HCT116 (cell line): ENCODE measurements at regions not wholly inside any gene's neighbourhood (a gene's known extent, or its start where the extent isn't known, plus 50 kb on each side); places are given as distances from the start of the nearest gene placed in this dataset.

Experiments
- ATAC-seq: fragments of 200-7000 bp; cut with Tn5 transposase; 2 replicates; pipeline ENCODE4 v1.9.1; 2020; ENCODE audit warnings: mild to moderate bottlenecking, moderate library complexity
- BruUV-seq: library from RNA; stranded (reverse); fragments of 400-500 nt; replicated peaks from 2 replicates; lab custom pipeline; 2021; lab: Mats Ljungman, UMichigan
- CTCF ChIA-PET: fragments of 300-600 bp; sonication (Branson Sonifier 250); formaldehyde crosslinking; loops from one replicate; lab custom pipeline; 2021; ENCODE audit warnings: antibody characterized with exemption; lab: Charles Lee
- POLR2A ChIA-PET: fragments of 300-600, 350-600 bp; sonication (Branson Sonifier 250); formaldehyde crosslinking; loops from one replicate; lab custom pipeline; 2021; ENCODE audit warnings: antibody characterized with exemption; lab: Charles Lee
- RAD21 ChIA-PET, 2 experiments: fragments of 300-600 bp; sonication (Branson Sonifier 250); formaldehyde crosslinking; loops; one replicate each; lab custom pipeline; 2023; ENCODE audit warnings: low total read pairs in 2 of 2; ENCODE audit not compliant: uncharacterized antibody in 2 of 2, unreplicated experiment in 2 of 2, low non-redundant PET in 1 of 2; lab: Charles Lee
- DNase-seq: peaks from one replicate; pipeline ENCODE4 v3.0.0-alpha.2; 2010; ENCODE audit warnings: low read depth, low spot score
- H2AFZ ChIP-seq: fragments of 200-600 bp; shearing (Covaris generic), sonication (generic); 2 replicates; pipeline ENCODE4 v1.6.1; 2017; ENCODE audit warnings: low read depth, mixed run types, mixed read lengths, antibody characterized with exemption, low read length; ENCODE audit not compliant: poor library complexity, severe bottlenecking
- H3K27ac ChIP-seq: 2 replicates; pipeline ENCODE4 v1.5.1; 2012; ENCODE audit warnings: low read depth, low read length
- H3K27me3 ChIP-seq: fragments of 200-600 bp; sonication (generic); 2 replicates; pipeline ENCODE4 v1.6.1; 2016; ENCODE audit warnings: mixed run types, low read length, mixed read lengths; ENCODE audit not compliant: insufficient read depth
- H3K36me3 ChIP-seq, 2 experiments: fragments of 200-500 bp in 1 of 2; fragments of 200-600 bp in 1 of 2; sonication (Bioruptor generic) in 1 of 2; sonication (generic) in 1 of 2; 2 replicates each; pipeline versions ENCODE4 v1.5.1 to v1.6.1; 2014 to 2016; ENCODE audit warnings: low read length in 2 of 2, inconsistent platforms in 1 of 2, mixed read lengths in 1 of 2, mixed run types in 1 of 2; ENCODE audit not compliant: insufficient read depth in 2 of 2, control insufficient read depth in 1 of 2
- H3K4me1 ChIP-seq, 2 experiments: fragments of 200-600 bp in 1 of 2; sonication (generic) in 1 of 2; 2 replicates each; pipeline versions ENCODE4 v1.5.1 to v1.6.1; 2012 to 2017; ENCODE audit warnings: low read length in 2 of 2, inconsistent platforms in 1 of 2, mild to moderate bottlenecking in 1 of 2, mixed read lengths in 1 of 2, mixed run types in 1 of 2, moderate library complexity in 1 of 2; ENCODE audit not compliant: insufficient read depth in 2 of 2, control insufficient read depth in 1 of 2
- H3K4me2 ChIP-seq: fragments of 200-600 bp; sonication (generic); 2 replicates; pipeline ENCODE4 v1.6.1; 2017; ENCODE audit warnings: mixed run types, low read length, mixed read lengths
- H3K4me3 ChIP-seq, 2 experiments: fragments of 200-600 bp in 1 of 2; sonication (generic) in 1 of 2; replicated peaks in 1 of 2; 2 replicates each; pipeline ENCODE4 v1.5.1; 2011 to 2016; ENCODE audit warnings: low read length in 2 of 2, control low read depth in 1 of 2, low read depth in 1 of 2, mild to moderate bottlenecking in 1 of 2, mixed read lengths in 1 of 2, mixed run types in 1 of 2
- H3K79me2 ChIP-seq: fragments of 200-600 bp; sonication (generic); 2 replicates; pipeline ENCODE4 v1.6.1; 2017; ENCODE audit warnings: mild to moderate bottlenecking, mixed run types, low read length, moderate library complexity, mixed read lengths; ENCODE audit not compliant: insufficient read depth
- H3K9ac ChIP-seq: fragments of 200-600 bp; sonication (generic); 2 replicates; pipeline ENCODE4 v1.6.1; 2016; ENCODE audit warnings: low read length, mixed read lengths
- H3K9me2 ChIP-seq: fragments of 200-600 bp; sonication (generic), shearing (Covaris generic); 2 replicates; pipeline ENCODE4 v1.6.1; 2017; ENCODE audit warnings: mixed run types, mild to moderate bottlenecking, moderate library complexity; ENCODE audit not compliant: insufficient read depth
- H3K9me3 ChIP-seq, 2 experiments: fragments of 200-500 bp in 1 of 2; fragments of 200-600 bp in 1 of 2; sonication (Bioruptor generic) in 1 of 2; sonication (generic) in 1 of 2; 2 replicates each; pipeline ENCODE4 v1.6.1; 2014 to 2017; ENCODE audit warnings: low read length in 2 of 2, mixed read lengths in 2 of 2, inconsistent platforms in 1 of 2, low read depth in 1 of 2, mild to moderate bottlenecking in 1 of 2, mixed run types in 1 of 2, moderate library complexity in 1 of 2; ENCODE audit not compliant: control insufficient read depth in 1 of 2, insufficient read depth in 1 of 2
- H4K20me1 ChIP-seq: fragments of 200-600 bp; sonication (generic), shearing (Covaris generic); 2 replicates; pipeline ENCODE4 v1.6.1; 2017; ENCODE audit warnings: mixed run types, mild to moderate bottlenecking, moderate library complexity; ENCODE audit not compliant: insufficient read depth
- CEBPB ChIP-seq: IDR thresholded peaks from 2 replicates; pipeline ENCODE4 v1.6.1; 2012; ENCODE audit warnings: low read depth
- EGR1 ChIP-seq: IDR thresholded peaks from 2 replicates; pipeline ENCODE4 v1.6.1; 2012; ENCODE audit warnings: low read depth
- FOSL1 ChIP-seq: IDR thresholded peaks from 2 replicates; pipeline ENCODE4 v1.6.1; 2012; ENCODE audit warnings: low read depth
- POLR2A ChIP-seq: IDR thresholded peaks from 2 replicates; pipeline ENCODE4 v1.7.0; 2011; ENCODE audit warnings: borderline replicate concordance; ENCODE audit not compliant: insufficient read depth, insufficient read length; ENCODE audit errors: extremely low read depth
- REST ChIP-seq: IDR thresholded peaks from 2 replicates; pipeline ENCODE4 v1.6.1; 2012; ENCODE audit warnings: low read depth
- SIN3A ChIP-seq: IDR thresholded peaks from 2 replicates; pipeline ENCODE4 v1.6.1; 2012; ENCODE audit warnings: low read depth
- SP1 ChIP-seq: IDR thresholded peaks from 2 replicates; pipeline ENCODE4 v1.6.1; 2012; ENCODE audit warnings: low read depth
- SRF ChIP-seq: IDR thresholded peaks from 2 replicates; pipeline ENCODE4 v1.6.1; 2012; ENCODE audit warnings: low read depth
- YY1 ChIP-seq: IDR thresholded peaks from 2 replicates; pipeline ENCODE4 v1.6.1; 2011; ENCODE audit warnings: low read length, low read depth, moderate library complexity, mild to moderate bottlenecking; ENCODE audit not compliant: insufficient replicate concordance; ENCODE audit errors: extremely low read depth
- ZFX ChIP-seq: fragments of 450-650 bp; IDR thresholded peaks from 2 replicates; pipeline ENCODE4 v1.6.1; 2017
- intact Hi-C: fragments of 100-400 bp; cut with micrococcal nuclease; formaldehyde crosslinking; loops from 2 replicates; pipeline ENCODE4 v1.10.0; 2022

- POLR2A ChIA-PET: no interaction called here
- H3K9me3 ChIP-seq: peaks cover 10 to 18% of the 10 kb centered on the region in 2 experiments; a peak in 2 of 4 replicates
- ATAC-seq: no peak
Observed at GRCh38 chr21:23725576-23725975, 1881.7 kb downstream of the MRPL39 start.

More at GRCh38 chr21:23725576-23725975, 1881.7 kb downstream of the MRPL39 start:
- ChIA-PET RAD21 (no interaction called here), CTCF (no interaction called here)
- intact Hi-C loops: no loop called here
- Histone ChIP-seq H3K4me2 (no peak overlapping the region), H2AFZ (no peak overlapping the region), H3K27me3 (no peaks in the 10 kb centered on the region), H3K4me3 (no peak overlapping the region), H3K4me1 (no peaks in the 10 kb centered on the region), H3K27ac (no peak overlapping the region), H3K9me2 (no peaks in the 10 kb centered on the region), H3K36me3 (no peaks in the 10 kb centered on the region), H3K79me2 (no peaks in the 10 kb centered on the region), H4K20me1 (no peaks in the 10 kb centered on the region), H3K9ac (no peak overlapping the region)
- TF ChIP-seq EGR1: no peak
- no peak for TF ChIP-seq YY1
- TF ChIP-seq FOSL1: no peak
- no peak for TF ChIP-seq SP1
- no peak for TF ChIP-seq REST
- no peak for TF ChIP-seq SRF
- TF ChIP-seq CEBPB: no peak
- no peak for TF ChIP-seq SIN3A
- no peak for TF ChIP-seq ZFX
- no peak for TF ChIP-seq POLR2A
- BruUV-seq: no TSS peak
- no peak for DNase-seq
